NCI-H128 (cell line): ENCODE measurements at regions not wholly inside any gene's neighbourhood (a gene's known extent, or its start where the extent isn't known, plus 50 kb on each side); places are given as distances from the start of the nearest gene placed in this dataset.
A peak's percentile ranks its signal among the peaks of the same experiment; 100 is the strongest.
"Not testable (repeated sequence)": the region's sequence is repeated elsewhere in the genome, so short reads cannot be mapped to it uniquely, and the experiment has no call there.

Experiments used
- DNase-seq: peaks from one replicate; lab custom pipeline; 2025; ENCODE audit not compliant: unreplicated experiment; lab: John Stamatoyannopoulos, UW

DNA sequence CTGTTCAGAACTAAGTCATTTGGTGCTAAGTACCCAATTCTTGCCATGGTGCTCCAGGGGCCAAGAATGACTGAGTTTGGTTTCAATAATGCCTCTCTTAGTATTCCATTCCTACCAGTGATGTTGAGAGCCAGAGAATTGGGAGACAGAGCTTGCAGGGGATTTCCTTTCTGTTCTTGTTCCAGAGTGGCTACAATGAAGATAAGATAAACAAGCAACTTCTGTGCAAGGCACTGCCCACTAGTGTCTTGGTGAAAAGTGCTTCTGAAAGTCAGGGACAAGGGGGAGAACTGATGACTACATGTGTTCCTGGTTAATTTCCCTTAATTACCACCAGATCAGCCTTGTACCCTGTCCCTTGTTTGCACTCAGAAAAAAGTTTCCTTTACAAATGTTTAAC lies 421.6 kb downstream of the BCKDHB start:
- DNase-seq: no peak

GRCh38 chr6:80527552-80528052 lies 421.1 kb downstream of the BCKDHB start:
- peak; percentile 27 for DNase-seq

GRCh38 chr6:80523531-80523997 lies 417.1 kb downstream of the BCKDHB start:
- peak; percentile 35 for DNase-seq

DNA sequence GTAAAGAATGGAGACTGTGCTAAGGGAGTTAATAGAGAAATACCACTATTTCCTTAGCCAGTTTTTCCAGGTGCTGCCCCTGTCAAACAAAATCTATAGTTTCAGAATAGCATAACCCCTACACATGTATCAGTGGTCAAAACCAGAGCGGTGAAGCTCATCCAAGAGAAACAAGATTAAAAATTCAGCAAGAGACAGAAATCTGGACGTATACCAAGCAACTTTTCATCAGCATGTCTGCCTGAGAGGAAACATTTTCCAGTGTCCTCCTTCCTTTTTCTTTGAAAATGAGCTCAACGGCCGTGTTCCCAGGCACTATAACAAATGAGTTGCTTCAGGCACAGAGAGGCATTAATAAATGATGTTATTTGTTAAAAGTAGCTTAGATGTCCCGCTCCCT lies 416.5 kb downstream of the BCKDHB start:
- no peak for DNase-seq

DNA sequence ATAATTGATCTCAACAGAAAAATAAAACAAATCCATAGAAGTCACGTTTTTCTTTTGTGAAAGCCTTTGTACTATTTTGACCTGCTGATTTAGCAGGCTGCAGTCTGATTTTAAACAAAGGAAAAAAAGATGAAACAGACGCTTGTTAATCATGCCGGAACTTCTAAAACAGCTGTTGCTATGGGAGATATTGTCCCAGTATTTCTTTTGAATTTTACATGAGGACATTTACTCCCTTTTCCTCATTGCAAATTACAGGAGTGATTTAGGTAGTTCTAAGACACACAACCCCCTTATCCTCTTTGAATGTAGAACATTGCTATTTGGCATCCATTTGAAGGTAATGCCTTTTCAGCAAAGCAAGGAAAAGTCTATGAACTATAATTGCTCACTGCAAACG lies 416.1 kb downstream of the BCKDHB start:
- DNase-seq: no peak

- no peak for DNase-seq
These were observed 413.5 kb downstream of the BCKDHB start for GRCh38 chr6:80519811-80520594.

GRCh38 chr6:80517525-80517924 lies 411.1 kb downstream of the BCKDHB start:
- DNase-seq: no peak

DNA sequence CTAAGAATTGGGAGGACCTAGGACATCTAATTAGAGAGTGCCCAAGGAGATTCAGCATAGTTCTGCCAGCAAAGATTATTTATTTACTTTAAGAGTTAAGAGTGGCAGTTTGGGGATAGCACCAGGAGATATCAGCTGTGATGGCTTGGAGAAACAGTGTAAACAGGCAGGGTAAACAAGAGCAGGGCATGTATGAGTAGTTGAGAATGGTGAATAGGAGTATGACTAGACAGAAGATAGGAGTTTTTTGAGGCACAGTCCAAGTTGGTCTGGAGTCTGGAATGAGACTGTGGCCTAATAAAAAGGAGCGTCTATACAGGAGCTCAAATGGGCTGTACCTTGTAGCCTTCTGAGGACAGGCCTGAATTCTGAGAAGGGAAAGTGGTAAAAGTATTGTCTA lies 404.1 kb downstream of the BCKDHB start:
- DNase-seq: not testable (repeated sequence)

- no peak for DNase-seq
These were observed 402.6 kb downstream of the BCKDHB start for GRCh38 chr6:80508885-80509630.

DNA sequence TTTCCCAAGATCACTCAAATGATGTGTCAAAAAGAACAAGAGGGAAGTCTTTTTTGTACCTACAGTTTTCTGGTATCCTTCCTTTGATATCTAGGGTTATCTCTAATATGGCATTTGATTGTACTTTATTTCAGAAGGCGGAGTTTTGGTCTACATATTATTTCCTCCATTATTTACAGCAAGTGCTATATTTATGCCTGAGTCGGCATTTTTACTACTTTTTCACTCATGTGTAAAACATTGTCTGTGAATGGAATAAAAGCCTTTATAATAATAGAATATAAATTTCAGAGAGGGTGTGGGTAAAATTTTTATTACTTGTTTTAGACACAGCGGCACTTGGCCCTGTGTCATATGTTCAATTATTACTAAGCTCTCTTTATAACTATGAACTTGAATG lies 398.4 kb downstream of the BCKDHB start:
- no peak for DNase-seq

DNA sequence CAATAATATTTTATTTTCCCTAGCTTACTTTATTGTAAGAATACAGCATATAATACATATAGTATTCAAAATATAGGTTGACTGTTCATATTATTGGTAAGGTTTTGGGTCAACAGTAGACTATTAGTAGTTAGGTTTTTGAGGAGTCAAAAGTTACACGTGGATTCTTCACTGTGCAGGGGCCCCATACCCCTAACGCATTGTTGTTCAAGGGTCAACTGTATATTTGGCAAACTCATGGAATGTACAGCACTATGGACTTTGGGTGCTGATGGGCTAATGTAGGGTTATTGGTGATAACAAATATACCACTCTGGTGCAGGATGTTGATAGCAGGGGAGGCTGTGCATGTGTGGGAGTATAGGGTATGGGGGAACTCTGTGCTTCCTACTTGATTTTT lies 397.2 kb downstream of the BCKDHB start:
- DNase-seq: no peak

DNA sequence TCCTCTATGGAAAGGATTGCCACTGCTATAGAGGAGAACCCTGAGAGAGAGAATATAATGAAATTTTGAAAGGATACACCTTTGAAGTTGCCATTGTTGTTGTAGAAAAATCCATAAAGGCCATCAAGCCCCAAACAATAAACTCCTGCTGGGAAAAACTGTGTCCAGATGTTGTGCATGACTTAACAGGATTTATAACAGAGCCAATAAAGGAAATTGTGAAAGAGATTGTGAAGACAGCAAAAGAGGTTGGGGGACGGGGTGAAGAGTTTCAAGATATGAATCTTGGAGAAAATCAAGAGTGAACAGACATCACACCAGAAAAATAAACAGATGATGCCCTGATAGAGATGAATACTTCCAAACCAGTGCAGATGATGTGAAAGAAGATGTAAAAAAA lies 396.4 kb downstream of the BCKDHB start:
- no peak for DNase-seq

- no peak for DNase-seq
These were observed 395.2 kb downstream of the BCKDHB start for GRCh38 chr6:80501636-80502035.

DNA sequence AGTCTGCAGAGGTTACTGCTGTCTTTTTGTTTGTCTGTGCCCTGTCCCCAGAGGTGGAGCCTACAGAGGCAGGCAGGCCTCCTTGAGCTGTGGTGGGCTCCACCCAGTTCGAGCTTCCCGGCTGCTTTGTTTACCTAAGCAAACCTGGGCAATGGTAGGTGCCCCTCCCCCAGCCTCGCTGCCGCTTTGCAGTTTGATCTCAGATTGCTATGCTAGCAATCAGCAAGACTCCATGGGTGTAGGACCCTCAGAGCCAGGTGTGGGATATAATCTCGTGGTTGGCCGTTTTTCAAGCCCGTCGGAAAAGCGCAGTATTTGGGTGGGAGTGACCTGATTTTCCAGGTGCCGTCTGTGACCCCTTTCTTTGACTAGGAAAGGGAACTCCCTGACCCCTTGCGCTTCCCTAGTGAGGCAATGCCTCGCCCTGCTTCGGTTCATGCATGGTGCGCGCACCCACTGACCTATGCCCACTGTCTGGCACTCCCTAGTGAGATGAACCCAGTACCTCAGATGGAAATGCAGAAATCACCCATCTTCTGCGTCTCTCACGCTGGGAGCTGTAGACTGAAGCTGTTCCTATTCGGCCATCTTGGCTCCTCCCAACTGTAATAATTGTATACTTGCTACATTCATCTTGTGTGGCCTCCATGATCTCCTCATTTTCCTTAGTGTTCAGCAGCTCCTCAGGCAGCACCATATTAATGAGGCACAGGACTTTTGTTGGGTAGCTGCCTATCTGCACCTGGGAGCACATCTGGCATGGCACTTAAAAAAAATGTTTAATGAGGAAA lies 391.4 kb downstream of the BCKDHB start:
- DNase-seq: not testable (repeated sequence)

GRCh38 chr6:80489911-80490635 lies 383.6 kb downstream of the BCKDHB start:
- DNase-seq: no peak

DNA sequence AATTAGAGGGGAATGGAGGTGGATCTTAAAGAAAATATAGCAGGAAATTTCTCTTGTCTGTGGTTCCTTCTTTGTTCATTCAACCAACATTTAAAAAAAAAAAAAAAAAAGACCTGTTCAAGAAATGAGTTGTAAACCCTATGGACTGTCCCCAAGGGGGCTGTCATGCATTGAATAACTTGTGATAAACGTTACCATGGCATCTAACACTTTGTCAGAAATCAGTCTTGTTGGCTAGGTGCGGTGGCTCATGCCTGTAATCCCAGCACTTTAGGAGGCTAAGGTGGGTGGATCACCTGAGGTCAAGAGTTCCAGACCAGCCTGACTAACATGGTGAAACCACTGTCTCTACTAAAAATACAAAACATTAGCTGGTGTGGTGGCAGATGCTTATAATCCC lies 381.7 kb downstream of the BCKDHB start:
- no peak for DNase-seq

DNA sequence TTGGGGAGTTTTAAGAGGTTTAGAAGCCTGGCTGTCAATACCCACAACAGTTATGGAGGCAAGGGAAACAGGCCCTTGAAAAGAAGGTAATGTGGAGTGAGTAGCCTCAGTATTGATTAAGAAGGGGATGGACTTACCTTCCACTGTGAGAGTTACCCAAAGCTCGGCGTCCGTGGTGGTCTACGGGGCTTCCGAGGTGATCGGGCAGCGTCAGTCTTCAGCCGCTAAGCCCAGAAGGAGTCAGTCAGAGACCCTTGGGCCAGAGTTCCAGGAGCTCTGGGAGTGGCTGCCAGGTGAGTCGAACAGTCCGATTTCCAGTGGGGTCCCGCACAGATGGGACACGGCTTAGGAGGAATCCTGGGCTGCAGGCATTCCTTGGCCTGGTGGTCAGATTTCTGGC lies 379.0 kb downstream of the BCKDHB start:
- DNase-seq: not testable (repeated sequence)

- no peak for DNase-seq
These were observed 375.6 kb downstream of the BCKDHB start for GRCh38 chr6:80482056-80482455.

DNA sequence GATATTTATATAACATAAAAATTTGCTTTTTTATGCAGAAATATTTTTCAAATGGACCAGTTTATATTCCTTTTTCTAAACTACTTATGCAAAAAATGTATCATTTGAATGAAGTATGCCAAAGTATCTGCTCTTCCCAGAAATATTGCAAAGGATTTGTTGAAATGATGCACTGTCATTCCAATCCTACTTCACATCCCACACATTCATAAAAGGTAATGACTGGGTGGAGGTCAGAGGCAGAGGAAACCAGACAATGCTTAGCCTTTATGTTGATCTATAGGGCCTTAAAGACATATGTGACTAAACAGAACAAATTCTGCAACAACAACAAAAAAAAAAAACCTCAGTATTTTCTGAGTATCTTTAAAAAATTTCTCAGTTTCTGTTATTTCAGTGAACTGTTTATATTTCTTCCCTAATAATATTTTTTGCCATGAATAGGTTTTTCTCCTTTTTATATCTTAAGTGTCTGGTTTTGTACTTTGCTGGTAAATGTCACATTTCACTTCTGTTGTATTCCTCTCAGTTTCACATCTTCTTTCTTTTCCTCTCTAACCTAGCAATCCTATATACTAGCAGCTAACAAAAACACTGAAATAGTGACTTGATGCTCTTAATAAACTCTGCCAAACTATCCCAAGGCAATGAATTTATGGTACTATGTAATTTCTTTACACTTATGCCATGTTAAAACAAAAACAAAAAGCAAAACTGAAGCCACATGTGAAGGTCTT lies 374.1 kb downstream of the BCKDHB start:
- DNase-seq: no peak

GRCh38 chr6:80478030-80478429 lies 371.6 kb downstream of the BCKDHB start:
- no peak for DNase-seq
